Stimulated activated CD4-positive, alpha-beta T cell treated with anti-CD3 and anti-CD28 coated beads, Interleukin-2, amount 100 ng/mL, for 24 hours (primary cell): ENCODE measurements at regions not wholly inside any gene's neighbourhood (a gene's known extent, or its start where the extent isn't known, plus 50 kb on each side); places are given as distances from the start of the nearest gene placed in this dataset.

ENCODE experiments used
- DNase-seq, 2 donors: peaks; one replicate each; pipeline ENCODE4 v3.0.0-alpha.2; 2020

- no peak for DNase-seq
Observed at GRCh38 chr3:66128623-66129022, 89.9 kb upstream of the MAGI1 start.

GRCh38 chr3:66121318-66121717, 82.6 kb upstream of the MAGI1 start:
- no peak for DNase-seq

GRCh38 chr3:66115858-66116654, 77.3 kb upstream of the MAGI1 start:
- no peak for DNase-seq

GRCh38 chr3:66113542-66113941, 74.8 kb upstream of the MAGI1 start:
- DNase-seq: no peak

- no peak for DNase-seq
Observed at GRCh38 chr3:66110840-66111239, 72.1 kb upstream of the MAGI1 start.

GRCh38 chr3:66107855-66108254, 69.1 kb upstream of the MAGI1 start:
- DNase-seq: no peak

GRCh38 chr3:66106788-66107187, 68.1 kb upstream of the MAGI1 start:
- no peak for DNase-seq

- no peak for DNase-seq
Observed at GRCh38 chr3:66104535-66104934, 65.8 kb upstream of the MAGI1 start.

GRCh38 chr3:66103729-66104128, 65.0 kb upstream of the MAGI1 start:
- no peak for DNase-seq

GRCh38 chr3:66101901-66102300, 63.2 kb upstream of the MAGI1 start:
- no peak for DNase-seq

GRCh38 chr3:66099541-66100065, 60.9 kb upstream of the MAGI1 start:
- no peak for DNase-seq

- no peak for DNase-seq
Observed at GRCh38 chr3:66098436-66098835, 59.7 kb upstream of the MAGI1 start.

- DNase-seq: no peak
Observed at GRCh38 chr3:66097647-66098046, 58.9 kb upstream of the MAGI1 start.

GRCh38 chr3:66095295-66096001, 56.7 kb upstream of the MAGI1 start:
- DNase-seq: no peak

GRCh38 chr3:66093981-66094380, 55.3 kb upstream of the MAGI1 start:
- no peak for DNase-seq

GRCh38 chr3:66092175-66092995, 53.7 kb upstream of the MAGI1 start:
- no peak for DNase-seq
